GM10248 (cell line): ENCODE measurements at regions not wholly inside any gene's neighbourhood (a gene's known extent, or its start where the extent isn't known, plus 50 kb on each side); places are given as distances from the start of the nearest gene placed in this dataset.

ENCODE experiments used
- CTCF ChIA-PET: fragments of 300-600 bp; sonication (Branson Sonifier 250); formaldehyde crosslinking; extraction: SDS; loops from one replicate; lab custom pipeline; 2021; ENCODE audit warnings: antibody characterized with exemption; lab: Yijun Ruan, JAX
- POLR2A ChIA-PET: fragments of 350-650 bp; sonication (Branson Sonifier 250); formaldehyde crosslinking; extraction: SDS; loops from one replicate; lab custom pipeline; 2020; ENCODE audit warnings: antibody characterized with exemption; lab: Yijun Ruan, JAX
- DNase-seq: peaks from one replicate; pipeline ENCODE4 v3.0.0; 2012; ENCODE audit errors: extremely low spot score
- TF ChIP-seq, protein P1 (sequence below): IDR thresholded peaks from 2 replicates; pipeline ENCODE4 v1.5.1; 2012; ENCODE audit warnings: mild to moderate bottlenecking, low read depth; ENCODE audit errors: extremely low read depth, missing control alignments, control extremely low read depth

DNA sequence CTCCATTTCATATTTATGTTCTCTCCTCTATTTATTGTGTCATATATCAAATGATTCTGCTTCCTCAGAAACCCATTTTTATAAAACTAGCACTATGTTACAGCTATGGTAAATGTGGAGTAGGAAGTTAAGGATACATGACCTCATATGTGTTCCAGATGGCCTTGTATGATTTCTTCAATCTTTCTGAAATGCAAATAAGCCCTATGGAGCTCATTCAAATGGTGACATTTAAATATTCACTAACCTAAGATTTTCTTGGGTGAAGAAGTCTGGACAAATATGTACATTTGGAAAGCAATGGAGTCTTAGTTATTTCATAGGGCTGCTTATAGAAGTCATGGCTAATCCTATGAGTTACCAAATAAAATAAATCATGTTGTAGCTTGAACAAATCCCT lies 782.5 kb downstream of the STPG2 start:
- ChIA-PET POLR2A (no interaction called here), CTCF (no interaction called here)
- no peak for DNase-seq
- TF ChIP-seq, protein P1, sequence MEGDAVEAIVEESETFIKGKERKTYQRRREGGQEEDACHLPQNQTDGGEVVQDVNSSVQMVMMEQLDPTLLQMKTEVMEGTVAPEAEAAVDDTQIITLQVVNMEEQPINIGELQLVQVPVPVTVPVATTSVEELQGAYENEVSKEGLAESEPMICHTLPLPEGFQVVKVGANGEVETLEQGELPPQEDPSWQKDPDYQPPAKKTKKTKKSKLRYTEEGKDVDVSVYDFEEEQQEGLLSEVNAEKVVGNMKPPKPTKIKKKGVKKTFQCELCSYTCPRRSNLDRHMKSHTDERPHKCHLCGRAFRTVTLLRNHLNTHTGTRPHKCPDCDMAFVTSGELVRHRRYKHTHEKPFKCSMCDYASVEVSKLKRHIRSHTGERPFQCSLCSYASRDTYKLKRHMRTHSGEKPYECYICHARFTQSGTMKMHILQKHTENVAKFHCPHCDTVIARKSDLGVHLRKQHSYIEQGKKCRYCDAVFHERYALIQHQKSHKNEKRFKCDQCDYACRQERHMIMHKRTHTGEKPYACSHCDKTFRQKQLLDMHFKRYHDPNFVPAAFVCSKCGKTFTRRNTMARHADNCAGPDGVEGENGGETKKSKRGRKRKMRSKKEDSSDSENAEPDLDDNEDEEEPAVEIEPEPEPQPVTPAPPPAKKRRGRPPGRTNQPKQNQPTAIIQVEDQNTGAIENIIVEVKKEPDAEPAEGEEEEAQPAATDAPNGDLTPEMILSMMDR = no peak

DNA sequence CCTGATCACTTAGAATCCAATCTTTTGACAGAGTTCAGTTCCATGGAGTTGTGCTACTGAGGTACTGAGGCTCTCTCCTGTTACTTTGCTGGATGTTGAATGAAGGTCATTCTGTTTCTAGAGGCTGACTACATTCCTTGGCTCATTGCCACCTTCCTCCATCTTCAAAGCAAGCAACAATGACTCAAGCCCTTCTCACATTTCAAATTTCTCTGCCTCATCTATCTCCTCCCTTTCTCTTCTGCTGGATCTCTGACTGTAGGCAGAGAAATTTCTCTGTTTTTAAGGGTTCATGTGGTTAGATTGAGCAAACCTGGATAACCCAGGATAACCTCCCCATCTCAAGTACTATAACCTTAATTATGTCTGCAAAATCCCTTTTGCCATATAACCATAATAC lies 775.4 kb downstream of the STPG2 start:
- ChIA-PET CTCF (no interaction called here), POLR2A (no interaction called here)
- TF ChIP-seq, protein P1 = no peak
- no peak for DNase-seq

DNA sequence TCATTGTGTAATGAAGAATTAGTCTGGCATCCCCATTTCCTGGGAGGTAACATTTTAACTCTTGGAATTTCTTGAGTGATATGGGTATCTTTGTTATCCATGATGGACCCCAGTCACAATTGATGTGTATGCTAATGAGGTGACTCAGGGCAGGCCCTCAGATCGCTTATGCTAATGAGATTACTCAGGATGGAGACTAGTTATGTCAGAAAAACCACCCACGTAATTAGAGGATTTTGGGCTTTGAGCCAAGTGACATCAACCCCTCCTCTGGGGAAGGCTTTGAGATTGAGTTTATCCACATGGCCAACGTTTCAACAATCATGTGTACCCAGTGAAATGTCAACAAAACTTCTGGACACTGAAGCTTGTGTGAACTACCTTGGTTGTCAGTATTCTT lies 772.7 kb downstream of the STPG2 start:
- CTCF ChIA-PET = no interaction called here
- no peak for DNase-seq
- POLR2A ChIA-PET = no interaction called here
- TF ChIP-seq, protein P1 = no peak

DNA sequence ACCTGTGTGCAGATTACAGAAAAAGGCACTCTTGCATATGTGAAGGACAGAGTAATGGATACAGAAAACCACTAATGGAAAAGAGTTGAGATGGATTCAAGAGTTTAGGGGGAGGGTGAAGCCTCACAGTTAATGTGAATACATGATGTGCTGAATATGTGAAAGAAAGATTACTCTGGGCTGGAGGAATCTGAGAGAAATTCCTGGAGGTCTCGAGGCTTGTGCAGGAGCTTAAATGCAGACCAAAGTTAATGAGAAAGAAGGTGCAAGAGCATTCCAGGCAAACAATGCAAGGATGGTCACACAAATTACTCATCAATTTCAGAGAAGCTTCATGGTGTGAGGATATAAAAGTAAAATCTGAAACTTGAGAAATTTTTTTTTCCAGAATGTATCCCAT lies 768.8 kb downstream of the STPG2 start:
- ChIA-PET CTCF (interaction anchor here (1.4 to 1.5 kb wide), 2 partner anchors 9 to 15 kb away, joined by 3 to 4 read pairs; no protein-coding TSS in a partner anchor), POLR2A (no interaction called here)
- TF ChIP-seq, protein P1 = no peak
- no peak for DNase-seq

DNA sequence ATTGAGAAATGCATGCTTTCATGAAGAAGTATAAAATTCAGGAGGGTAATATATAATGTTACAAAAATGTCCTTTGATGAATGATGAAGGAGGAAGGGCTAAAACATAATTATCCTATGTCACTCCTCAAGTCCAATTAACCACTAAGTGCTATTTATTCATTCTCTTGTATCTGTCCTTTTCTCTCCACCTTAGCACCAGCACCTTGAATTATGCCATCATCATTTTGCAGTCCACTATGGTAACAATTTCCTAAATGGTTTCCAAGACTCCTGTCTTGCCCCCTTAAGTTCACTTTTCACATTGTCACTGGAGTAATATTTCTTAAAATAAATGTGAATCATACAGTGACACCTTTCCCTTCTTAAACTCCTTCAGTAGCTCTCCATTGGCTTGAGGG lies 756.3 kb downstream of the STPG2 start:
- CTCF ChIA-PET = no interaction called here
- DNase-seq = no peak
- TF ChIP-seq, protein P1 = no peak
- POLR2A ChIA-PET = no interaction called here

DNA sequence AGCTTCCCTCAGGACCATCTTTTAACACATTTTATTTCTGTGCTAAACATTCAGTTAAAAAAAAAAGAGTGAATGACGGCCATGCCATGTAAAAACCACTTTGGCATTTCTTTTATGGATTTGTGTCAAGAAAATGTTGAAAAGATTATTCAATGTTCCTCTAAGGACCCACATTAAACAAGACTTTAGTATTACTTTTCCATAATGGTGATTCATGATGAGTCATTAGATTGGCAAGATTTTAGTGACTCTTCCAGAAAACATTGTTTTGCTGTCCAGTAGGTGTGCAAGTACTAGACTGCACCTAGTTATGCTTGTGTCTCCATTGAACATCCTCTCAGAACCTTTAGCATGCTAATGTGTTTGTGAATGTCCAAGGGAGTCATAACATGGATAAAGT lies 748.6 kb downstream of the STPG2 start:
- DNase-seq = no peak
- ChIA-PET POLR2A (no interaction called here), CTCF (interaction anchor here (1.2 kb wide), 1 partner anchor 13 kb away, joined by 5 read pairs; no protein-coding TSS in a partner anchor)
- TF ChIP-seq, protein P1 = no peak

DNA sequence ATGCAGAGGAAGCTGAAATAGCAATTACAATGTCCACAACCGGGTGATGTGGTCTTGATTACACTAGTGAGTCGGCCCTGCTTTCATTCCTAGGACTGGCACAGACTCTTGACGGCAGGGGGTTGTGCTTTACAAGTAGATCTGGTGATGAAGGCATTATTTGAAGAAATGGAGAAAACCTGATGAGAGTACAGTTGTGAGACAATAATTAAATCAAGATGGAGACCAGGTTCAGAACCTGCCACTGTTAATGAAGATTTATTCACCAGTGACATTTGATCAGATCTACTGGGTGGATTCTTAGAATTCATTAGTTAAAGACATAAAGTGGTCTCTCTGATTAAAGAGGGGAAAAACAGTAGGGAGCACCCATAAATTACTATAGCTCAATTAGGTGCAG lies 747.2 kb downstream of the STPG2 start:
- TF ChIP-seq, protein P1 = no peak
- no peak for DNase-seq
- POLR2A ChIA-PET = no interaction called here
- CTCF ChIA-PET = no interaction called here
